Uterus (tissue), 2 donors: ENCODE measurements at regions not wholly inside any gene's neighbourhood (a gene's known extent, or its start where the extent isn't known, plus 50 kb on each side); places are given as distances from the start of the nearest gene placed in this dataset.

Source experiments
- CTCF ChIP-seq, 4 experiments: fragments of 200-600 bp in 2 of 4; fragments of 450-650 bp in 2 of 4; sonication (generic) in 2 of 4; IDR thresholded peaks; one replicate each; pipeline ENCODE4 v1.5.1; 2016 to 2019; ENCODE audit warnings: antibody characterized with exemption in 4 of 4, mild to moderate bottlenecking in 2 of 4, moderate library complexity in 1 of 4
- POLR2A ChIP-seq, 2 donors: fragments of 450-650 bp; IDR thresholded peaks; one replicate each; pipeline ENCODE4 v1.6.1; 2016; ENCODE audit warnings: antibody characterized with exemption in 2 of 2, mild to moderate bottlenecking in 1 of 2, moderate library complexity in 1 of 2

- TF ChIP-seq POLR2A (IDR thresholded peaks at IDR 0.05): no peak
- TF ChIP-seq CTCF (IDR thresholded peaks at IDR 0.05): no peak
These were observed 175.8 kb upstream of the CDH20 start for GRCh38 chr18:61157451-61157850.
